ENCODE measurements at regions not wholly inside any gene's neighbourhood (a gene's known extent, or its start where the extent isn't known, plus 50 kb on each side); places are given as distances from the start of the nearest gene placed in this dataset.

- no peaks in the 10 kb centered on the region for H3K4me1 ChIP-seq (ENCODE audit: control insufficient read depth, insufficient read depth, low read length)
- H3K4me3 ChIP-seq (ENCODE audit: low read depth, low read length): no peak overlapping the region
- CTCF ChIA-PET: no interaction called here
- no peak overlapping the region for H3K27ac ChIP-seq (ENCODE audit: extremely low read depth, low read depth, low read length)
- POLR2A ChIA-PET: no interaction called here
- no peaks in the 10 kb centered on the region for H3K9me3 ChIP-seq (ENCODE audit: control insufficient read depth, insufficient read depth, low read depth, low read length)
- H3K36me3 ChIP-seq (ENCODE audit: control insufficient read depth in 2 of 2, insufficient read depth in 1 of 2, low read length in 2 of 2): no peaks in the 10 kb centered on the region
- TF ChIP-seq ZNF501 (tag by site-specific recombination; IDR thresholded peaks at IDR 0.05) (no peak), KLF16 (tag by site-specific recombination; IDR thresholded peaks at IDR 0.05) (no peak), MYNN (tag by site-specific recombination; IDR thresholded peaks at IDR 0.05; ENCODE audit: borderline replicate concordance) (no peak), ZNF555 (tag by site-specific recombination; conservative IDR thresholded peaks at IDR 0.05) (no peak), IKZF3 (tag by site-specific recombination; IDR thresholded peaks at IDR 0.05) (no peak), ZNF76 (tag by site-specific recombination; IDR thresholded peaks at IDR 0.05; ENCODE audit: borderline replicate concordance, low read depth) (no peak), ZBTB1 (tag by site-specific recombination; IDR thresholded peaks at IDR 0.05) (no peak), GLI4 (tag by site-specific recombination; IDR thresholded peaks at IDR 0.05) (no peak), ZFP37 (tag by site-specific recombination; IDR thresholded peaks at IDR 0.05) (no peak), ZNF596 (tag by site-specific recombination; IDR thresholded peaks at IDR 0.05) (no peak), ZNF239 (tag by site-specific recombination; IDR thresholded peaks at IDR 0.05) (no peak), ZNF274 (IDR thresholded peaks at IDR 0.05; ENCODE audit: low read length) (no peak), ZNF274 (tag by site-specific recombination; IDR thresholded peaks at IDR 0.05; ENCODE audit: borderline replicate concordance) (no peak), KLF1 (tag by site-specific recombination; IDR thresholded peaks at IDR 0.05) (no peak)
- TF ChIP-seq, protein P1, sequence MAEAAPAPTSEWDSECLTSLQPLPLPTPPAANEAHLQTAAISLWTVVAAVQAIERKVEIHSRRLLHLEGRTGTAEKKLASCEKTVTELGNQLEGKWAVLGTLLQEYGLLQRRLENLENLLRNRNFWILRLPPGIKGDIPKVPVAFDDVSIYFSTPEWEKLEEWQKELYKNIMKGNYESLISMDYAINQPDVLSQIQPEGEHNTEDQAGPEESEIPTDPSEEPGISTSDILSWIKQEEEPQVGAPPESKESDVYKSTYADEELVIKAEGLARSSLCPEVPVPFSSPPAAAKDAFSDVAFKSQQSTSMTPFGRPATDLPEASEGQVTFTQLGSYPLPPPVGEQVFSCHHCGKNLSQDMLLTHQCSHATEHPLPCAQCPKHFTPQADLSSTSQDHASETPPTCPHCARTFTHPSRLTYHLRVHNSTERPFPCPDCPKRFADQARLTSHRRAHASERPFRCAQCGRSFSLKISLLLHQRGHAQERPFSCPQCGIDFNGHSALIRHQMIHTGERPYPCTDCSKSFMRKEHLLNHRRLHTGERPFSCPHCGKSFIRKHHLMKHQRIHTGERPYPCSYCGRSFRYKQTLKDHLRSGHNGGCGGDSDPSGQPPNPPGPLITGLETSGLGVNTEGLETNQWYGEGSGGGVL (tag by site-specific recombination; IDR thresholded peaks at IDR 0.05): no peak
- TF ChIP-seq, protein P2, sequence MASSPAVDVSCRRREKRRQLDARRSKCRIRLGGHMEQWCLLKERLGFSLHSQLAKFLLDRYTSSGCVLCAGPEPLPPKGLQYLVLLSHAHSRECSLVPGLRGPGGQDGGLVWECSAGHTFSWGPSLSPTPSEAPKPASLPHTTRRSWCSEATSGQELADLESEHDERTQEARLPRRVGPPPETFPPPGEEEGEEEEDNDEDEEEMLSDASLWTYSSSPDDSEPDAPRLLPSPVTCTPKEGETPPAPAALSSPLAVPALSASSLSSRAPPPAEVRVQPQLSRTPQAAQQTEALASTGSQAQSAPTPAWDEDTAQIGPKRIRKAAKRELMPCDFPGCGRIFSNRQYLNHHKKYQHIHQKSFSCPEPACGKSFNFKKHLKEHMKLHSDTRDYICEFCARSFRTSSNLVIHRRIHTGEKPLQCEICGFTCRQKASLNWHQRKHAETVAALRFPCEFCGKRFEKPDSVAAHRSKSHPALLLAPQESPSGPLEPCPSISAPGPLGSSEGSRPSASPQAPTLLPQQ (tag by site-specific recombination; IDR thresholded peaks at IDR 0.05): no peak
These were observed 1254.6 kb downstream of the PCDH18 start for GRCh38 chr4:136277741-136278140.

- no peak for TF ChIP-seq PRDM1 (tag by site-specific recombination; IDR thresholded peaks at IDR 0.05)
- TF ChIP-seq ZNF18 (tag by site-specific recombination; IDR thresholded peaks at IDR 0.05): no peak
- no peak for TF ChIP-seq ZNF560 (tag by site-specific recombination; IDR thresholded peaks at IDR 0.05; ENCODE audit: borderline replicate concordance)
- TF ChIP-seq ZFP41 (tag by site-specific recombination; IDR thresholded peaks at IDR 0.05; ENCODE audit: borderline replicate concordance): no peak
- TF ChIP-seq PRDM6 (tag by site-specific recombination; IDR thresholded peaks at IDR 0.05): no peak
- CTCF ChIA-PET: no interaction called here
- no peaks in the 10 kb centered on the region for H3K9me3 ChIP-seq (ENCODE audit: control insufficient read depth, insufficient read depth, low read depth, low read length)
- H3K4me3 ChIP-seq (ENCODE audit: low read depth, low read length): no peak overlapping the region
- H3K27ac ChIP-seq (ENCODE audit: extremely low read depth, low read depth, low read length): no peak overlapping the region
- H3K4me1 ChIP-seq (ENCODE audit: control insufficient read depth, insufficient read depth, low read length): no peaks in the 10 kb centered on the region
- H3K36me3 ChIP-seq (ENCODE audit: control insufficient read depth in 2 of 2, insufficient read depth in 1 of 2, low read length in 2 of 2): no peaks in the 10 kb centered on the region
- POLR2A ChIA-PET: no interaction called here
These were observed 1285.4 kb downstream of the PCDH18 start for GRCh38 chr4:136246876-136247275.
